Liver (tissue), 8 donors: ENCODE measurements at regions not wholly inside any gene's neighbourhood (a gene's known extent, or its start where the extent isn't known, plus 50 kb on each side); places are given as distances from the start of the nearest gene placed in this dataset.

Experiments
- DNase-seq: peaks from one replicate; pipeline ENCODE4 v3.0.0-alpha.2; 2017; ENCODE audit warnings: low spot score
- H3K27ac ChIP-seq, 2 donors: one replicate each; pipeline ENCODE4 v1.7.0; 2013; ENCODE audit warnings: inconsistent platforms in 2 of 2, low read length in 2 of 2, control low read depth in 1 of 2, low read depth in 1 of 2, mild to moderate bottlenecking in 1 of 2
- H3K27me3 ChIP-seq, 4 donors: one replicate each; pipeline versions ENCODE4 v1.6.1 to v1.7.0; 2013; ENCODE audit warnings: low read length in 3 of 4, inconsistent platforms in 1 of 4, mild to moderate bottlenecking in 1 of 4, moderate library complexity in 1 of 4; ENCODE audit not compliant: control insufficient read depth in 4 of 4, insufficient read depth in 4 of 4
- H3K36me3 ChIP-seq, 4 donors: one replicate each; pipeline versions ENCODE4 v1.6.1 to v1.7.0; 2013; ENCODE audit warnings: low read length in 3 of 4, mild to moderate bottlenecking in 3 of 4, low read depth in 1 of 4, moderate library complexity in 1 of 4; ENCODE audit not compliant: control insufficient read depth in 4 of 4, insufficient read depth in 3 of 4
- H3K4me1 ChIP-seq, 4 donors: one replicate each; pipeline versions ENCODE4 v1.6.1 to v1.7.0; 2013; ENCODE audit warnings: low read length in 3 of 4, mild to moderate bottlenecking in 3 of 4, moderate library complexity in 1 of 4; ENCODE audit not compliant: control insufficient read depth in 4 of 4, insufficient read depth in 4 of 4
- H3K4me3 ChIP-seq, 3 donors: one replicate each; pipeline versions ENCODE4 v1.6.1 to v1.7.0; 2013; ENCODE audit warnings: low read length in 3 of 3, control low read depth in 1 of 3, low read depth in 1 of 3, mild to moderate bottlenecking in 1 of 3
- H3K9ac ChIP-seq, 2 donors: one replicate each; pipeline ENCODE4 v1.7.0; 2013; ENCODE audit warnings: low read length in 2 of 2, mild to moderate bottlenecking in 2 of 2, moderate library complexity in 2 of 2, control low read depth in 1 of 2, low read depth in 1 of 2
- H3K9me3 ChIP-seq, 4 donors: one replicate each; pipeline versions ENCODE4 v1.6.1 to v1.7.0; 2013; ENCODE audit warnings: low read length in 3 of 4; ENCODE audit not compliant: control insufficient read depth in 4 of 4
- EGR1 ChIP-seq, 2 donors: IDR thresholded peaks; 2 replicates each; pipeline ENCODE4 v1.6.1; 2016 to 2018; ENCODE audit warnings: antibody characterized with exemption in 2 of 2, low read depth in 2 of 2
- FOXA2 ChIP-seq: IDR thresholded peaks from 2 replicates; pipeline ENCODE4 v1.6.1; 2016; ENCODE audit warnings: antibody characterized with exemption
- GABPA ChIP-seq, 2 donors: IDR thresholded peaks in 1 of 2; conservative IDR thresholded peaks in 1 of 2; 2 replicates each; pipeline ENCODE4 v1.6.1; 2016; ENCODE audit warnings: antibody characterized with exemption in 2 of 2, mild to moderate bottlenecking in 1 of 2, moderate library complexity in 1 of 2
- HNF4G ChIP-seq: IDR thresholded peaks from 2 replicates; pipeline ENCODE4 v1.6.1; 2016; ENCODE audit warnings: antibody characterized with exemption
- RXRA ChIP-seq, 2 donors: IDR thresholded peaks; 2 replicates each; pipeline ENCODE4 v1.6.1; 2017 to 2018; ENCODE audit warnings: antibody characterized with exemption in 2 of 2, mild to moderate bottlenecking in 1 of 2
- TAF1 ChIP-seq: conservative IDR thresholded peaks from 2 replicates; pipeline ENCODE4 v1.6.1; 2016; ENCODE audit warnings: antibody characterized with exemption, mild to moderate bottlenecking
- YY1 ChIP-seq: IDR thresholded peaks from 2 replicates; pipeline ENCODE4 v1.6.1; 2016; ENCODE audit warnings: antibody characterized with exemption, mild to moderate bottlenecking
- WGBS: extraction: QIAGEN DNeasy Blood & Tissue Kit; methylation state at CpG from one replicate; pipeline ENCODE4 v1.1.7; 2013; 5-methylcytosine and 5-hydroxymethylcytosine counted together
- TF ChIP-seq, protein P1 (sequence below): fragments of 150-350 bp; IDR thresholded peaks from 2 replicates; pipeline ENCODE4 v1.5.1; 2017; ENCODE audit warnings: improper control_type of control experiment, low read depth, low read length; ENCODE audit not compliant: missing input control
- TF ChIP-seq, protein P2 (sequence below): IDR thresholded peaks from 2 replicates; pipeline ENCODE4 v1.6.1; 2016; ENCODE audit warnings: antibody characterized with exemption, mild to moderate bottlenecking
- TF ChIP-seq, protein P3 (sequence below): IDR thresholded peaks from 2 replicates; pipeline ENCODE4 v1.6.1; 2016; ENCODE audit warnings: antibody characterized with exemption
- TF ChIP-seq, protein P4 (sequence below): IDR thresholded peaks from 2 replicates; pipeline ENCODE4 v1.6.1; 2016; ENCODE audit warnings: antibody characterized with exemption
- TF ChIP-seq, protein P5 (sequence below): IDR thresholded peaks from 2 replicates; pipeline ENCODE4 v1.6.1; 2016; ENCODE audit warnings: antibody characterized with exemption
- donor health status: healthy.
- donor health status: healthy.
- donor health status: healthy.
- donor health status: healthy.
- donor health status: healthy.

DNA sequence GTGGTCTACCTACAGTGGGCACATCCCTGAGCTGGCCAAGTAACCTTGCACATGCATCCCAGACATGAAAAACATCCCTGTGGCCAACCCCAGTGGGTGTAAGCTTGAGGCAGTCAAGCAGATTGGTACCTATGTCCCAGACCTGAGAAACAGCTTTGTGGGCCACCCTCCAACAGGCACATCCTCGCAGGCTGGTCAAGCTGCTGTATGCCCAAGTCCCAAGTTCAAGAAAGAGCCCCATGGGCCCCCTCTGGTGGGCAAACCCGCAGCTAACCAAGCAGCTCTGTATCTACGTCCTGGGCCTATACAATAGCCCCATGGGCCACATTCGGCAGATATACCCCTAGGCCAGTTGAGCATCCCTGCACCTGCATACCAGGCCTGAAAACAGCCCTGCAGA is 186.3 kb upstream of the GPR149 start (continued):
- TF ChIP-seq, protein P1, sequence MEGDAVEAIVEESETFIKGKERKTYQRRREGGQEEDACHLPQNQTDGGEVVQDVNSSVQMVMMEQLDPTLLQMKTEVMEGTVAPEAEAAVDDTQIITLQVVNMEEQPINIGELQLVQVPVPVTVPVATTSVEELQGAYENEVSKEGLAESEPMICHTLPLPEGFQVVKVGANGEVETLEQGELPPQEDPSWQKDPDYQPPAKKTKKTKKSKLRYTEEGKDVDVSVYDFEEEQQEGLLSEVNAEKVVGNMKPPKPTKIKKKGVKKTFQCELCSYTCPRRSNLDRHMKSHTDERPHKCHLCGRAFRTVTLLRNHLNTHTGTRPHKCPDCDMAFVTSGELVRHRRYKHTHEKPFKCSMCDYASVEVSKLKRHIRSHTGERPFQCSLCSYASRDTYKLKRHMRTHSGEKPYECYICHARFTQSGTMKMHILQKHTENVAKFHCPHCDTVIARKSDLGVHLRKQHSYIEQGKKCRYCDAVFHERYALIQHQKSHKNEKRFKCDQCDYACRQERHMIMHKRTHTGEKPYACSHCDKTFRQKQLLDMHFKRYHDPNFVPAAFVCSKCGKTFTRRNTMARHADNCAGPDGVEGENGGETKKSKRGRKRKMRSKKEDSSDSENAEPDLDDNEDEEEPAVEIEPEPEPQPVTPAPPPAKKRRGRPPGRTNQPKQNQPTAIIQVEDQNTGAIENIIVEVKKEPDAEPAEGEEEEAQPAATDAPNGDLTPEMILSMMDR = no peak

DNA sequence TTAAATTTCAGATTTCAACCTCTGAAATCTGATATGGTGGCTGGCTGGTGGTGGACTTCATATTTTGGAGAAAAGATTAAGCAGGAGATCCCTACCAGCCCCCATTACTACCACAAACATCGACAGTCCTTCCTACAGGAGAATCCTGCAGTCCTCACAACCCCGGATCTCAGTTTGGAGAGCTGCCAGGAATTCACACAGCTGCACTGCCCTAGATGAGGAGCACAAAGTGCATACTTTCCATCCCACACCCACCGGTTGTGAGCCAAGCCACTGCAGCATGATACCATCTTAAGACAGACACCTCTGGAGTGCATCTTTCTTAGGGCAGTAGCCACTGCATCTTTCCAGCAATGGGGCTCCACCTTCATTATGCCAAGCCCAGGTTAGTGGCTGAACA is 185.5 kb upstream of the GPR149 start:
- H3K9ac ChIP-seq = no peak overlapping the region
- no peaks in the 10 kb centered on the region for H3K4me1 ChIP-seq
- no peaks in the 10 kb centered on the region for H3K9me3 ChIP-seq
- WGBS = 69% methylated on average over 3 of the region's 3 CpGs
- no peak overlapping the region for H3K27ac ChIP-seq
- no peak for TF ChIP-seq RXRA (IDR thresholded peaks at IDR 0.05)
- TF ChIP-seq, protein P2, sequence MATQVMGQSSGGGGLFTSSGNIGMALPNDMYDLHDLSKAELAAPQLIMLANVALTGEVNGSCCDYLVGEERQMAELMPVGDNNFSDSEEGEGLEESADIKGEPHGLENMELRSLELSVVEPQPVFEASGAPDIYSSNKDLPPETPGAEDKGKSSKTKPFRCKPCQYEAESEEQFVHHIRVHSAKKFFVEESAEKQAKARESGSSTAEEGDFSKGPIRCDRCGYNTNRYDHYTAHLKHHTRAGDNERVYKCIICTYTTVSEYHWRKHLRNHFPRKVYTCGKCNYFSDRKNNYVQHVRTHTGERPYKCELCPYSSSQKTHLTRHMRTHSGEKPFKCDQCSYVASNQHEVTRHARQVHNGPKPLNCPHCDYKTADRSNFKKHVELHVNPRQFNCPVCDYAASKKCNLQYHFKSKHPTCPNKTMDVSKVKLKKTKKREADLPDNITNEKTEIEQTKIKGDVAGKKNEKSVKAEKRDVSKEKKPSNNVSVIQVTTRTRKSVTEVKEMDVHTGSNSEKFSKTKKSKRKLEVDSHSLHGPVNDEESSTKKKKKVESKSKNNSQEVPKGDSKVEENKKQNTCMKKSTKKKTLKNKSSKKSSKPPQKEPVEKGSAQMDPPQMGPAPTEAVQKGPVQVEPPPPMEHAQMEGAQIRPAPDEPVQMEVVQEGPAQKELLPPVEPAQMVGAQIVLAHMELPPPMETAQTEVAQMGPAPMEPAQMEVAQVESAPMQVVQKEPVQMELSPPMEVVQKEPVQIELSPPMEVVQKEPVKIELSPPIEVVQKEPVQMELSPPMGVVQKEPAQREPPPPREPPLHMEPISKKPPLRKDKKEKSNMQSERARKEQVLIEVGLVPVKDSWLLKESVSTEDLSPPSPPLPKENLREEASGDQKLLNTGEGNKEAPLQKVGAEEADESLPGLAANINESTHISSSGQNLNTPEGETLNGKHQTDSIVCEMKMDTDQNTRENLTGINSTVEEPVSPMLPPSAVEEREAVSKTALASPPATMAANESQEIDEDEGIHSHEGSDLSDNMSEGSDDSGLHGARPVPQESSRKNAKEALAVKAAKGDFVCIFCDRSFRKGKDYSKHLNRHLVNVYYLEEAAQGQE = no peak
- TF ChIP-seq, protein P1 = no peak
- TF ChIP-seq TAF1 = no peak
- TF ChIP-seq, protein P3, sequence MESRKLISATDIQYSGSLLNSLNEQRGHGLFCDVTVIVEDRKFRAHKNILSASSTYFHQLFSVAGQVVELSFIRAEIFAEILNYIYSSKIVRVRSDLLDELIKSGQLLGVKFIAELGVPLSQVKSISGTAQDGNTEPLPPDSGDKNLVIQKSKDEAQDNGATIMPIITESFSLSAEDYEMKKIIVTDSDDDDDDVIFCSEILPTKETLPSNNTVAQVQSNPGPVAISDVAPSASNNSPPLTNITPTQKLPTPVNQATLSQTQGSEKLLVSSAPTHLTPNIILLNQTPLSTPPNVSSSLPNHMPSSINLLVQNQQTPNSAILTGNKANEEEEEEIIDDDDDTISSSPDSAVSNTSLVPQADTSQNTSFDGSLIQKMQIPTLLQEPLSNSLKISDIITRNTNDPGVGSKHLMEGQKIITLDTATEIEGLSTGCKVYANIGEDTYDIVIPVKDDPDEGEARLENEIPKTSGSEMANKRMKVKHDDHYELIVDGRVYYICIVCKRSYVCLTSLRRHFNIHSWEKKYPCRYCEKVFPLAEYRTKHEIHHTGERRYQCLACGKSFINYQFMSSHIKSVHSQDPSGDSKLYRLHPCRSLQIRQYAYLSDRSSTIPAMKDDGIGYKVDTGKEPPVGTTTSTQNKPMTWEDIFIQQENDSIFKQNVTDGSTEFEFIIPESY = no peak
- TF ChIP-seq YY1 = no peak
- TF ChIP-seq HNF4G = no peak
- TF ChIP-seq EGR1 (IDR thresholded peaks at IDR 0.05; ENCODE audit: low read depth in 2 of 2) = no peak
- no peak for TF ChIP-seq GABPA (IDR thresholded peaks at IDR 0.05 in 1 of 2, conservative IDR thresholded peaks at IDR 0.05 in 1 of 2)
- TF ChIP-seq, protein P4, sequence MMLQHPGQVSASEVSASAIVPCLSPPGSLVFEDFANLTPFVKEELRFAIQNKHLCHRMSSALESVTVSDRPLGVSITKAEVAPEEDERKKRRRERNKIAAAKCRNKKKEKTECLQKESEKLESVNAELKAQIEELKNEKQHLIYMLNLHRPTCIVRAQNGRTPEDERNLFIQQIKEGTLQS = no peak
- TF ChIP-seq, protein P5, sequence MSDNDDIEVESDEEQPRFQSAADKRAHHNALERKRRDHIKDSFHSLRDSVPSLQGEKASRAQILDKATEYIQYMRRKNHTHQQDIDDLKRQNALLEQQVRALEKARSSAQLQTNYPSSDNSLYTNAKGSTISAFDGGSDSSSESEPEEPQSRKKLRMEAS = no peak
- TF ChIP-seq FOXA2 = no peak
- DNase-seq = no peak
- H3K36me3 ChIP-seq = no peaks in the 10 kb centered on the region
- H3K27me3 ChIP-seq = no peaks in the 10 kb centered on the region
- no peak overlapping the region for H3K4me3 ChIP-seq
